ENCODE measurements at regions not wholly inside any gene's neighbourhood (a gene's known extent, or its start where the extent isn't known, plus 50 kb on each side); places are given as distances from the start of the nearest gene placed in this dataset.

- TF ChIP-seq CTCF (conservative IDR thresholded peaks at IDR 0.05 in 1 of 2, IDR thresholded peaks at IDR 0.05 in 1 of 2; ENCODE audit: extremely low read depth in 1 of 2, insufficient read depth in 1 of 2, low read depth in 1 of 2, low read length in 2 of 2): no peak
- TF ChIP-seq EZH2 (IDR thresholded peaks at IDR 0.05; ENCODE audit: borderline replicate concordance, low read length): no peak
Observed at GRCh38 chr1:67988066-67988465, 62.4 kb downstream of the DIRAS3 start.

All from mammary epithelial cell (primary cell).